ENCODE measurements at regions not wholly inside any gene's neighbourhood (a gene's known extent, or its start where the extent isn't known, plus 50 kb on each side); places are given as distances from the start of the nearest gene placed in this dataset.

DNA sequence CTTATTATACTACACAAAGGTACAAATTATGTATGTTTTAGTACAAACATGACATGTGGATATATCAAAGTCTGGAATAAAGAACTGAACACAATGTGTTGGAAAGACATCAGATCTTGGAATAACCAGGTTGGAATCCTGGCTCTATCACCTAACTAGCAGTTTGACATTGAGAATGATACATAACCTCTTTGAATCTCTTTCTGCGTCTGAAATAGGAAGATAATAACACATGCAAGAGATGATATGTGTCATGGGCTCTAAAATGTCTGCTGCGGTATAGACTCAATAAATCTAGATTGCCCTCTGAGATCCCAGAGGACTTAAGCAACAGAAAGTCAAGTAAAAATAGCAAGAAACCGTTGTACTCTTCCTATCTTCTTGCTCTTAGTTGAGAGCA, 66.8 kb upstream of the CCN2 start:
- intact Hi-C loops (cut with DNase I) = no loop called here
- DNase-seq = no peak
- no peaks in the 10 kb centered on the region for H3K9me3 ChIP-seq
- 60 to 70% methylated on average over 3 of the region's 3 CpGs for WGBS, 2 donors
- no peak for TF ChIP-seq POLR2A (IDR thresholded peaks at IDR 0.05)
- H3K27ac ChIP-seq = no peak overlapping the region
- no peaks in the 10 kb centered on the region for H3K27me3 ChIP-seq
- no peak overlapping the region for H3K4me3 ChIP-seq
- no peaks in the 10 kb centered on the region for H3K4me1 ChIP-seq
- H3K36me3 ChIP-seq = no peaks in the 10 kb centered on the region

DNA sequence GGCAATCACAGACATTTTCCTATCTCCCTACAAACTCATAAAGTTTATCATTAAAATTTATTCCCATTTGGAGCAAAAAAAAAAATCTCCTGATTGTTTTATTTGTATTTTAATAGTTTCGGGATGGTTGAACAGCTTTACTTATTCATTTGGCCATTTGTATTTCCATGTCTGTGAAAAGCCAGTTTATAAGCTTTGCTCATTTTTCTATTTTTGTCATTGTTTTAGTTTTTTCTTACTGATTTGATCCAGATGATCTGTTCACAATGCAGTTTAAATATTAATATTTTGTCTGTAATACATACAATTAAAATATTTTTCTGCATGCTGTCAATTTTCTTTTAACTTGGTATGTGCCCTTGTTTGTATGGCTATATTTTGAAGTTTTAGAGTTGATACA, 65.2 kb upstream of the CCN2 start:
- Histone ChIP-seq H3K27me3 (no peaks in the 10 kb centered on the region), H3K27ac (no peak overlapping the region), H3K4me3 (no peak overlapping the region), H3K4me1 (peaks cover 0 to 1% (median 0%) of the 10 kb centered on the region in 3 donors), H3K36me3 (no peaks in the 10 kb centered on the region), H3K9me3 (no peaks in the 10 kb centered on the region)
- DNase-seq = no peak
- no peak for TF ChIP-seq POLR2A (IDR thresholded peaks at IDR 0.05)
- TF ChIP-seq, protein P1, sequence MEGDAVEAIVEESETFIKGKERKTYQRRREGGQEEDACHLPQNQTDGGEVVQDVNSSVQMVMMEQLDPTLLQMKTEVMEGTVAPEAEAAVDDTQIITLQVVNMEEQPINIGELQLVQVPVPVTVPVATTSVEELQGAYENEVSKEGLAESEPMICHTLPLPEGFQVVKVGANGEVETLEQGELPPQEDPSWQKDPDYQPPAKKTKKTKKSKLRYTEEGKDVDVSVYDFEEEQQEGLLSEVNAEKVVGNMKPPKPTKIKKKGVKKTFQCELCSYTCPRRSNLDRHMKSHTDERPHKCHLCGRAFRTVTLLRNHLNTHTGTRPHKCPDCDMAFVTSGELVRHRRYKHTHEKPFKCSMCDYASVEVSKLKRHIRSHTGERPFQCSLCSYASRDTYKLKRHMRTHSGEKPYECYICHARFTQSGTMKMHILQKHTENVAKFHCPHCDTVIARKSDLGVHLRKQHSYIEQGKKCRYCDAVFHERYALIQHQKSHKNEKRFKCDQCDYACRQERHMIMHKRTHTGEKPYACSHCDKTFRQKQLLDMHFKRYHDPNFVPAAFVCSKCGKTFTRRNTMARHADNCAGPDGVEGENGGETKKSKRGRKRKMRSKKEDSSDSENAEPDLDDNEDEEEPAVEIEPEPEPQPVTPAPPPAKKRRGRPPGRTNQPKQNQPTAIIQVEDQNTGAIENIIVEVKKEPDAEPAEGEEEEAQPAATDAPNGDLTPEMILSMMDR (IDR thresholded peaks at IDR 0.05) = no peak
- intact Hi-C loops (cut with DNase I) = no loop called here
- 67 to 90% methylated on average over 1 of the region's 1 CpG for WGBS, 2 donors

DNA sequence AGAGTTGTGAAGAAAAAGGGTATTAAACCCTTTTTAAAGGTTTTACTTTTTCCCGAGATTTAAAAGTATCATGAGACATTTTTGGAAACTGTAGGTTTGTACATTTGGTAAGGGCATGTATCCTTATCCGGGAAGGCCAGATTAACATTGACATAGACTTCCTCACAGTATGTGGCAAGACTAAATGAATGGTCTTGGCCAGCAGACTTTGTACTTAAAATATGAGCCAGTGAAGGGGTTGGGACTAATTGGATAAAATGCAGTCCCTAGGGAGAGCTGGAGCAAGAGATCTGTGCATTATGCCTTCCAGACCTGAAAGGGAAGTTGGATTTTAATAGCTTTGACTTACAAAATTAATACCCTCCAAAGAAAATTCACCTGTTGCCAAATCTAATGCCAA, 60.4 kb upstream of the CCN2 start:
- 70 to 71% methylated on average over 2 of the region's 2 CpGs for WGBS, 2 donors

DNA sequence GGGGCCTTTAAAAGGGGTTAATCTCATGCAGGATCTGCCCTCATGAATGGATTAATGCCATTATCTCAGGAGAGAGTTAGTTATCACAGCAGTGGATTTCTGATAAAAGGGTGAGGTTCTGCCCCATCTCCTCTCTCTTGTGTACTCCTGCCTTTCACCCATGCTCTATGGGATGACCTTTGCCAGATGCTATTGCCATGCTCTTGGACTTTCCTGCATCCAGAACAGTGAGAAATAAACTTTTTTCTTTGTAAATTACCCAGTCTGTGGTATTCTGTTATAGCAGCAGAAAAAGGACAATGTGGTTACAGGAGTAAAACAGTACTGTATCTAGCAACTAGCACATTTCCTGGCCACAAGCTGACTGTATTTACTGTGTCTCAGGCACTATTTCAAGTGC, 58.0 kb upstream of the CCN2 start:
- no peak for TF ChIP-seq POLR2A (IDR thresholded peaks at IDR 0.05)
- TF ChIP-seq, protein P1 (IDR thresholded peaks at IDR 0.05) = no peak
- H3K4me3 ChIP-seq = no peak overlapping the region
- H3K27ac ChIP-seq = peak overlapping the region in 1 of 4 donors; percentile 48
- peaks cover 0 to 6% (median 0%) of the 10 kb centered on the region in 3 donors for H3K9me3 ChIP-seq
- H3K36me3 ChIP-seq = no peaks in the 10 kb centered on the region
- peaks cover 0 to 8% (median 0%) of the 10 kb centered on the region in 3 donors for H3K4me1 ChIP-seq
- intact Hi-C loops (cut with DNase I) = no loop called here
- no peaks in the 10 kb centered on the region for H3K27me3 ChIP-seq
- no peak for DNase-seq

More for the DNA sequence above, 60.4 kb upstream of the CCN2 start:
- H3K9me3 ChIP-seq = no peaks in the 10 kb centered on the region
- peak overlapping the region in 3 of 4 donors; percentile 48 to 58 (median 56) for H3K27ac ChIP-seq
- no peak for DNase-seq
- H3K27me3 ChIP-seq = no peaks in the 10 kb centered on the region
- peaks cover 0 to 8% (median 0%) of the 10 kb centered on the region in 3 donors for H3K4me1 ChIP-seq
- H3K36me3 ChIP-seq = no peaks in the 10 kb centered on the region
- intact Hi-C loops (cut with DNase I) = no loop called here
- no peak overlapping the region for H3K4me3 ChIP-seq
- TF ChIP-seq, protein P1 (IDR thresholded peaks at IDR 0.05) = no peak
- TF ChIP-seq POLR2A (IDR thresholded peaks at IDR 0.05) = no peak

DNA sequence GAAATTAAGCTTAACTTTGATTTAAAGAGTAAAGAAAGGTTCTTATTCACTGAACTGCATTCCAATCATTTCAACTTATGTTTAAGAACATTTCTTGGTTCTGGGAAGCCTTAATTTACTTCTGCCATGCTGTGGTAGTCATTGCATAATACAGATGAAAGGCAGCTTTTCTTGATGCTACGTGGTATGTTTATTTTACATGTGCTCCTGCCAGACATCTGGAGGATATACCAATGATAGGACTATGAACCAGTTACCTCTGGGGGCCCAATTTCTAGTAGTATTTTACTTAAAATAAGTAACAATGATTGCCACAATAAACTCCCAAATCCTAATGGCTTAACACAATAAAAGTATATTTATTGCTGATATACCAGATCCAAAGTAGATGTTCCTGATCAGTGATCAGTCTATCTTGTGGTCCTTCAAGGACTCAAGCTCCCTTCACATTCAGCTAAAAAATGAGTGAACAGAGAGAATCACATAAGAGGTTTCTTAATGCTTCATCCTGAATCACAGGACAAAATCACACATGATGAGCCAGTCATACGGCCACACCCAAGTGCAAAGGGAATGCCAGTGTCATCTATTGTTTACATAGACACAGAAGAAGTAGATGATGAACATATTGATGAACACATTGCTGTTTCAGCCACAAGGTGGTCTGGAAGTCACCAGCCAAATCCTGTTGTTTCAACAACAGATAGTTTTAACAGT, 56.5 kb upstream of the CCN2 start:
- no peaks in the 10 kb centered on the region for H3K27me3 ChIP-seq
- intact Hi-C loops (cut with DNase I) = no loop called here
- H3K4me3 ChIP-seq = no peak overlapping the region
- WGBS, 2 donors = 50 to 68% methylated on average over 2 of the region's 2 CpGs
- H3K4me1 ChIP-seq = peaks cover 0 to 8% (median 0%) of the 10 kb centered on the region in 3 donors
- no peak overlapping the region for H3K27ac ChIP-seq
- no peak for DNase-seq
- peaks cover 6 to 19% (median 8%) of the 10 kb centered on the region in 3 donors for H3K9me3 ChIP-seq
- no peaks in the 10 kb centered on the region for H3K36me3 ChIP-seq
- TF ChIP-seq, protein P1 (IDR thresholded peaks at IDR 0.05) = no peak
- no peak for TF ChIP-seq POLR2A (IDR thresholded peaks at IDR 0.05)
